Omental fat pad (tissue), 3 donors: ENCODE measurements at regions not wholly inside any gene's neighbourhood (a gene's known extent, or its start where the extent isn't known, plus 50 kb on each side); places are given as distances from the start of the nearest gene placed in this dataset.

Source experiments
- ATAC-seq: fragments of 150-250 bp; one replicate; pipeline ENCODE4 v1.9.1; 2016; ENCODE audit warnings: mild to moderate bottlenecking, moderate library complexity; ENCODE audit not compliant: low FRiP score
- DNase-seq: peaks from one replicate; pipeline ENCODE4 v3.0.0-alpha.2; 2019; ENCODE audit warnings: low spot score
- CTCF ChIP-seq, 3 donors: fragments of 450-650 bp; IDR thresholded peaks; one replicate each; pipeline ENCODE4 v1.5.1; 2016 to 2017; ENCODE audit warnings: antibody characterized with exemption in 3 of 3, mild to moderate bottlenecking in 3 of 3, moderate library complexity in 2 of 3

- DNase-seq (no peak), ATAC-seq (no peak)
- TF ChIP-seq CTCF (IDR thresholded peaks at IDR 0.05), result no peak
Observed at GRCh38 chr7:155401231-155401630, 56.7 kb upstream of the EN2 start.

GRCh38 chr7:155401884-155402283 is 56.0 kb upstream of the EN2 start:
- no peak for ATAC-seq
- TF ChIP-seq CTCF (IDR thresholded peaks at IDR 0.05), result no peak

GRCh38 chr7:155402941-155403340 is 55.0 kb upstream of the EN2 start:
- ATAC-seq, result no peak
- no peak for TF ChIP-seq CTCF (IDR thresholded peaks at IDR 0.05)

More at GRCh38 chr7:155401884-155402283, 56.0 kb upstream of the EN2 start:
- DNase-seq, result no peak

GRCh38 chr7:155404976-155405375 is 53.0 kb upstream of the EN2 start:
- TF ChIP-seq CTCF (IDR thresholded peaks at IDR 0.05), result no peak
- ATAC-seq, result no peak
- DNase-seq, result no peak

More at GRCh38 chr7:155402941-155403340, 55.0 kb upstream of the EN2 start:
- no peak for DNase-seq

- TF ChIP-seq CTCF (IDR thresholded peaks at IDR 0.05), result no peak
- no peak for ATAC-seq
- DNase-seq, result no peak
Observed at GRCh38 chr7:155405399-155406318, 52.3 kb upstream of the EN2 start.

GRCh38 chr7:155407799-155408198 is 50.1 kb upstream of the EN2 start:
- DNase-seq, result no peak
- no peak for TF ChIP-seq CTCF (IDR thresholded peaks at IDR 0.05)
- ATAC-seq, result no peak
